ENCODE measurements at regions not wholly inside any gene's neighbourhood (a gene's known extent, or its start where the extent isn't known, plus 50 kb on each side); places are given as distances from the start of the nearest gene placed in this dataset.
A peak's percentile ranks its signal among the peaks of the same experiment; 100 is the strongest.

DNA sequence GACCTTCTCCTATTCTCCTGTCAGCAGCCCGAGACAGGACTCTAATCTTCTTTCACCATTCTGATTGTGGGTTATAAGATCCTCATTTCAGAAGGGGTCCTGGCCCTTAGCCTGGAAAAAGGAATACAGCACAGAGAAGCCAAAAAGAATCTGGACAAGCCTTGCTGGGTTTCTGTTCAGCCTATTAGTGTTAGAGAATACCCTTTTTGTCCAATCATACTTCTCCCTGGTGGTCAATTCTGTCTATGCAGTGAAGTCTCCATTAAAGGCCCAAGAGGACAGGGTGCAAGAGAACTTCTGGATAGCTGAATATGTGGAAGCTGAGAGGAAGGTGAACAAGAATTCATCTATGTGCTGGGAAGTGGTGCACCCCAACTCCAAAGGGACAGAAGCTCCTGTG is 105.7 kb upstream of the AGA start:
- Histone ChIP-seq H3K4me3 (no peak overlapping the region), H3K36me3 (no peaks in the 10 kb centered on the region), H3K9me3 (no peaks in the 10 kb centered on the region), H3K27ac (replicated peaks in 1 of 4) (no peak overlapping the region), H3K4me1 (no peaks in the 10 kb centered on the region), H3K27me3 (no peaks in the 10 kb centered on the region)
- WGBS: 57% methylated on average over 1 of the region's 1 CpG
- no peak for TF ChIP-seq EP300 (IDR thresholded peaks at IDR 0.05)
- TF ChIP-seq, protein P1, sequence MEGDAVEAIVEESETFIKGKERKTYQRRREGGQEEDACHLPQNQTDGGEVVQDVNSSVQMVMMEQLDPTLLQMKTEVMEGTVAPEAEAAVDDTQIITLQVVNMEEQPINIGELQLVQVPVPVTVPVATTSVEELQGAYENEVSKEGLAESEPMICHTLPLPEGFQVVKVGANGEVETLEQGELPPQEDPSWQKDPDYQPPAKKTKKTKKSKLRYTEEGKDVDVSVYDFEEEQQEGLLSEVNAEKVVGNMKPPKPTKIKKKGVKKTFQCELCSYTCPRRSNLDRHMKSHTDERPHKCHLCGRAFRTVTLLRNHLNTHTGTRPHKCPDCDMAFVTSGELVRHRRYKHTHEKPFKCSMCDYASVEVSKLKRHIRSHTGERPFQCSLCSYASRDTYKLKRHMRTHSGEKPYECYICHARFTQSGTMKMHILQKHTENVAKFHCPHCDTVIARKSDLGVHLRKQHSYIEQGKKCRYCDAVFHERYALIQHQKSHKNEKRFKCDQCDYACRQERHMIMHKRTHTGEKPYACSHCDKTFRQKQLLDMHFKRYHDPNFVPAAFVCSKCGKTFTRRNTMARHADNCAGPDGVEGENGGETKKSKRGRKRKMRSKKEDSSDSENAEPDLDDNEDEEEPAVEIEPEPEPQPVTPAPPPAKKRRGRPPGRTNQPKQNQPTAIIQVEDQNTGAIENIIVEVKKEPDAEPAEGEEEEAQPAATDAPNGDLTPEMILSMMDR (IDR thresholded peaks at IDR 0.05): no peak
- no peak for TF ChIP-seq POLR2AphosphoS5 (IDR thresholded peaks at IDR 0.05)
- no peak for TF ChIP-seq POLR2A (IDR thresholded peaks at IDR 0.05; ENCODE audit: low read depth)
- DNase-seq (ENCODE audit: extremely low spot score): no peak
- intact Hi-C loops (cut with DNase I): no loop called here

DNA sequence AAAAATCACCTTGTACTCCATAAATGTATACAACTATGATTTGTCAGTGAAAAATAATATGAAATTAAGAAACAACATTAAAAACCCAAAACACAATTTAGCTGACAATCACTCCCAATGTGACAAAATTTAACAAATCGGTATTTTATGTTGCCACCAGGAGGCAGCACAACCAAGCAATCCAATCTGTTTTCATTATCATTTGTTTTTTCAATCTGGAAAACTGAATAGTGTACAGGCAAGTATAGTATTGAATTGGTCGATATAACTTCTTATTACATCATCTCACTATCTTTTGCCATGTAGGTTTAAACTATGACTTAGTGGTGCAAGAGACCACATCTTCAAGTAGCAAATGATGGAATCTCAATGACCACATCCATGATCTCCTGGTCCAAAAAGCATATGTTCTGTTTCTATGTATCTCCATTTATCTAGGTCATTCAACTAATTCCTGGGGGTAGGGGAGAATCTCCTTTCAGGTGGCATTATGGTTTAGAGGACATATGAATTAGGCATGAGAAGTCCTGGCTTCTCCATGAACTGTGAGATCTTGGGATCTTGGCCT is 112.9 kb upstream of the AGA start:
- Histone ChIP-seq H3K36me3 (no peaks in the 10 kb centered on the region), H3K27me3 (no peaks in the 10 kb centered on the region), H3K4me3 (no peak overlapping the region), H3K27ac (replicated peaks in 1 of 4) (no peak overlapping the region), H3K9me3 (no peaks in the 10 kb centered on the region), H3K4me1 (no peaks in the 10 kb centered on the region)
- TF ChIP-seq POLR2AphosphoS5 (IDR thresholded peaks at IDR 0.05): no peak
- TF ChIP-seq, protein P1 (IDR thresholded peaks at IDR 0.05): peak in 2 of 3 experiments; percentile 35 to 51
- DNase-seq (ENCODE audit: extremely low spot score): no peak
- 33% methylated on average over 2 of the region's 2 CpGs for WGBS
- intact Hi-C loops (cut with DNase I): no loop called here

DNA sequence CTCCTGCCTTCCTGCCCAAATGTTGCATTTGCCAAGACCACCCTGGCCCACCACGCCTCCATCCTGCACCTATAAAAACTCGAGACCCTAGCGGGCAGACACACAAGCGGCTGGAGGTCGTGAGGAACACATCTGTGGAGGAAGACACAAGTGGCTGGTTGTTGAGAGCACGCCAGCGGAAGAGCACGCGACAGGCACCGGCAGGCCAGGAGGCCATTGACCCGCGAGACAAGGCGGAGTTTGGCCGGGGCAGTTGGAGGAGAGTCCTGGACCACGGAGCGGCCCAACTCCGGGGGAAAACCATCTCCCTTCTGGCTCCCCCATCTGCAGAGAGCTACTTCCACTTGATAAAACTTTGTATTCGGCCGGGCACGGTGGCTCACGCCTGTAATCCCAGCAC is 115.2 kb upstream of the AGA start:
- WGBS: 90% methylated on average over 11 of the region's 21 CpGs
- DNase-seq (ENCODE audit: extremely low spot score): no peak
- no peak overlapping the region for H3K27ac ChIP-seq (replicated peaks in 1 of 4)
- H3K36me3 ChIP-seq: no peaks in the 10 kb centered on the region
- H3K4me1 ChIP-seq: no peaks in the 10 kb centered on the region
- intact Hi-C loops (cut with DNase I): no loop called here
- H3K9me3 ChIP-seq: no peaks in the 10 kb centered on the region
- TF ChIP-seq, protein P1 (IDR thresholded peaks at IDR 0.05): no peak
- TF ChIP-seq POLR2AphosphoS5 (IDR thresholded peaks at IDR 0.05) (no peak), EP300 (IDR thresholded peaks at IDR 0.05) (no peak), POLR2A (IDR thresholded peaks at IDR 0.05; ENCODE audit: low read depth) (no peak)
- no peak overlapping the region for H3K4me3 ChIP-seq
- no peaks in the 10 kb centered on the region for H3K27me3 ChIP-seq

DNA sequence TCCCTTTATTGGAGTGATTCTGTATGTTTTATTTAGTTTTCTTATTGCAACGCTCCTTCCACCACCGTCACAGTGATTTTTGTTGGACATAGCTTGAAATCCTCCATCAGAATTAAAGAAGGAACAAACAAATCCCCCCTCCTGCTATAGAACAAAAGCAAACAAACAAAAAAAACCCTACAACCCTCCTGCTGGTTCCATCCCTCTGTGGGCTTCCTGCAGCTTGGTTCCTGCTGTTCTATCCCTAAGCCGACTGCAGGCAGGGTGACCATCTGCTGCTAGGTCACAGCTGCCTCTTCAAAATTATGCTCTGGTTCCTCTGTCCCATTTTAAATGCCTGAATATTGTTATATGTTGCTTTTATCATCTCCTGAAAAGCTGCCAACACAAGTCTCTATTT is 116.8 kb upstream of the AGA start:
- no peaks in the 10 kb centered on the region for H3K4me1 ChIP-seq
- 82% methylated on average over 3 of the region's 3 CpGs for WGBS
- DNase-seq (ENCODE audit: extremely low spot score): no peak
- no peaks in the 10 kb centered on the region for H3K9me3 ChIP-seq
- no peaks in the 10 kb centered on the region for H3K36me3 ChIP-seq
- H3K27me3 ChIP-seq: no peaks in the 10 kb centered on the region
- H3K4me3 ChIP-seq: no peak overlapping the region
- TF ChIP-seq EP300 (IDR thresholded peaks at IDR 0.05) (no peak), POLR2A (IDR thresholded peaks at IDR 0.05; ENCODE audit: low read depth) (no peak), POLR2AphosphoS5 (IDR thresholded peaks at IDR 0.05) (no peak)
- TF ChIP-seq, protein P1 (IDR thresholded peaks at IDR 0.05): no peak
- intact Hi-C loops (cut with DNase I): no loop called here
- H3K27ac ChIP-seq (replicated peaks in 1 of 4): no peak overlapping the region

DNA sequence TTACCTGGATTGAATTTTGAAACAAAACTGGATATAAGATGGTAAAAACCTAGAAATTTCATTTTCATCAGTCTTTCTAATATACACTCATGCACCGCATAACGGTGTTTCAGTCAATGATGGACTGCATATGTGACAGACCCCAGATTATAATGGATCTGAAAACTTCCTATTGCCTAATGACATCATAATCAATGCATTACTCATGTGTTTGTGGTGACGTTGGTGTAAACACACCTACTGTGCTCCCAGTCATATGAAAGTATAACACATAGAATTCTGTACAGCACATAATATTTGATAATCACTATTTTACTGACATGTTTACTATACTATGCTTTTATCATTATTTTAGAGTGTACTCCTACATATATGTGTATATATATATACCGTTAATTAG is 119.9 kb upstream of the AGA start:
- no peak overlapping the region for H3K27ac ChIP-seq (replicated peaks in 1 of 4)
- intact Hi-C loops (cut with DNase I): no loop called here
- no peaks in the 10 kb centered on the region for H3K9me3 ChIP-seq
- no peaks in the 10 kb centered on the region for H3K27me3 ChIP-seq
- no peak overlapping the region for H3K4me3 ChIP-seq
- no peaks in the 10 kb centered on the region for H3K4me1 ChIP-seq
- DNase-seq (ENCODE audit: extremely low spot score): no peak
- H3K36me3 ChIP-seq: no peaks in the 10 kb centered on the region
- 88% methylated on average over 4 of the region's 4 CpGs for WGBS
- TF ChIP-seq EP300 (IDR thresholded peaks at IDR 0.05) (no peak), POLR2AphosphoS5 (IDR thresholded peaks at IDR 0.05) (no peak), POLR2A (IDR thresholded peaks at IDR 0.05; ENCODE audit: low read depth) (no peak)
- TF ChIP-seq, protein P1 (IDR thresholded peaks at IDR 0.05): no peak

Measured in esophagus muscularis mucosa (tissue), 4 donors.